Myocyte (in vitro differentiated cells): ENCODE measurements at regions not wholly inside any gene's neighbourhood (a gene's known extent, or its start where the extent isn't known, plus 50 kb on each side); places are given as distances from the start of the nearest gene placed in this dataset.
A peak's percentile ranks its signal among the peaks of the same experiment; 100 is the strongest.
"Not testable (repeated sequence)": the region's sequence is repeated elsewhere in the genome, so short reads cannot be mapped to it uniquely, and the experiment has no call there.

Experiments
- DNase-seq: peaks from one replicate; pipeline ENCODE4 v3.0.0-alpha.2; 2012; ENCODE audit warnings: low read depth

GRCh38 chr4:114087596-114088230 is 108.3 kb upstream of the ARSJ start:
- DNase-seq, result peak; percentile 30

DNA sequence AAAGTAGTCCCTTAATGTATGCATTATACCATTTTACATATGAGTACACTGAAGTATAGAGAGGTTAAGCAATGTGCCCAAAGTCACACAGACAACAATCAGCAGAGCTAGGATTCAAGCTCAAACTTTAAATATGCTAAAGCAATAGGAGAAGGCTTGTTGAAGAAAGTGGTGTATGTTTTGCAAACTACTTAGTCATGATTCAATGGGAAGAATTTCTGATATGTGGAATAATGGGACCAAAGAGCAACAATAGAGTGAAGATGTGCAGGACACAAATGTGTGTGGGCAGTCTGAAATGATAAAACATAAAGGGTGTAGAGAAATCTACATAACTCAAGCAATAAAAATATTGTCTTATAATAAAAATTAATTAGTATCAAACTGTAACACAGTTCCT is 109.0 kb upstream of the ARSJ start:
- no peak for DNase-seq

- no peak for DNase-seq
These were observed 112.1 kb upstream of the ARSJ start for GRCh38 chr4:114091546-114091945.

- no peak for DNase-seq
These were observed 113.8 kb upstream of the ARSJ start for GRCh38 chr4:114093221-114093715.

DNA sequence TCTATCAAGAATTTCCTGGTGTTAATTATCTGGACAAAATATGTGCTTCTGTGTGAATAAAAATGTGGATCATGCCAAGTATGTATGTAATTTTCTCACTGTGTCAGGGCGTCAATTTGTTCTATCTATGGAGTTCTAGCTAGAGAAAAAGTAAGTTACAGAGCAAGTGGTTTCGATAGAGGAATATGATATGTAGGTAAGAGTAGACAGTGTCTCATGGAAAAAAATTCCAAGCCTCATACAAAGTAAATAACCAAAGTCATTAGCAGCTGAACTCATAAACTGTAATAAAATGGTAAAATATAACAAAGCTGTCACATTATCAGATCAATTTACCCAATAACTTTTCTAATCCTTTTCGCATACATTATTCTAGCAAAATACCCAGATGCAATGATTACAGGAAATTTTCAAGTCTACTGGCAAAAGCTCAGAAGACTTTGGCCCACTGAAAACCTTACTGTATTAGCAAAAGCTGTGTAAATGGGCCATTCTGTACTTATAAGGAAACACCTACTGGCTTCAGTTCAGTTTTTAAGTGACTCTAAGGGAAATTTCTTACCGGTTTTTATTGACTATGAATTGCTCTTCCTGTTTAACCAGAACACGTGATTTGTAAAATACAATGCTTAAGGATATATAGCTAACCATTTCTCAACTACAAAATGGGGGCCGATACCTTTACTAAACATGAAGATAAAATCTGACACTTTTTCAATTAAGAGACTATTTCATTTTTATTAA is 121.0 kb upstream of the ARSJ start:
- no peak for DNase-seq

DNA sequence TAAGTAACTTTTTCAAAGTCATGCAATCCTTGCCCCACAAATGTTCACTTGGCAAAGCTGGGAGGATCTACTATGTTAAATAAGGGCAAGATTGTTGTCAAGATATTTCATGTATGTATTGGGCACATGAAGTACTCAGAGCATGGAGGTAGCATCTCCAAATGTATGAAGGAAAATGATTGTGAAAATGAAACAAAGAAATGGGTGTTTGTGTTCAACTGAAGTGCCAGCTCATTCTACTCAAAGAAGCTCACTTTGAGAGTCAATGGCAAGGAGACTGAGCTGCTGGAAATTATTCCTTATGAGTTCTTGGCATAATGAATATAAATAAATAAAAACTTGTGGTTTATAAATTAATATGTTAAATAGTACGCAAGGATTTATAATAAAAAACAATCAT is 124.5 kb upstream of the ARSJ start:
- DNase-seq, result no peak

- peak; percentile 66 for DNase-seq
These were observed 129.4 kb upstream of the ARSJ start for GRCh38 chr4:114108869-114109268.

DNA sequence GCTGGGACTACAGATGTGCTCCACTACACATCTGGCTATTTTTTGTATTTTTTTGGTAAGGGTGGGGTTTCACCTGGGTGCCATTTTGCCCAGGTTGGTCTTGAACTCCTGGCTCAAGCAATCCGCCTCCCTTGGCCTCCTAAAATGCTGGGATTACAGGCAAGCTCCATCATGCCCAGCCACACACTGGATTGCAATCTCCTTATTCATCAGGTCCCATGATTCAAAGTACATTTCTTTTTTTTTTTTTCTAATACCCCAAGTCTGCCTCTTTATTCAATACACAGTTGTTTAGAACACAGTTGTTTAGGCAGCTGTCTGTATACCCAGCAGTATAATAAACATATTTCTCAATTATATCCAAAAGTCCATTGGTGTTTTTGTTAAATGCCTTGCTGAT is 130.3 kb upstream of the ARSJ start:
- no peak for DNase-seq

- DNase-seq, result no peak
These were observed 136.1 kb upstream of the ARSJ start for GRCh38 chr4:114115526-114115925.

DNA sequence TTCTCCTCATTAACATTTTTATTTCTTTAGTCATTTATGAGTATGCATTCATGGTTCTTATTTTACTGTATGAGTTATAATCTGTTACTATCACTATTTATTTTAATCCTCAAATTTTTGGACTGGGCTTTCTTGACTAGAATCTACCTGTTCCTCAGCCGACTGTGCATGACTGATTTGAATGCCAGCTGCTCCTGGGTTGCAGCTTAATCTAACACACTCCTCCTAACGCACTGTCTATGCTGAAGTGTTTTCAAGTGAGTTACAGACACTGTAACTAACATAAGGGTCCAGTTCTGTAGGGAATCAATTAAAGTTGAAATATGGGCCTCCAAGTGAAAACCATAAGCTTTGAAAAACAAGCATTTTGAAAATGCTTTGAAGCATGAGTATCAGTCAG is 137.4 kb upstream of the ARSJ start:
- no peak for DNase-seq

- DNase-seq, result no peak
These were observed 141.8 kb upstream of the ARSJ start for GRCh38 chr4:114121221-114121620.

- DNase-seq, result no peak
These were observed 152.8 kb upstream of the ARSJ start for GRCh38 chr4:114132199-114132598.

GRCh38 chr4:114132830-114133229 is 153.4 kb upstream of the ARSJ start:
- DNase-seq, result no peak

DNA sequence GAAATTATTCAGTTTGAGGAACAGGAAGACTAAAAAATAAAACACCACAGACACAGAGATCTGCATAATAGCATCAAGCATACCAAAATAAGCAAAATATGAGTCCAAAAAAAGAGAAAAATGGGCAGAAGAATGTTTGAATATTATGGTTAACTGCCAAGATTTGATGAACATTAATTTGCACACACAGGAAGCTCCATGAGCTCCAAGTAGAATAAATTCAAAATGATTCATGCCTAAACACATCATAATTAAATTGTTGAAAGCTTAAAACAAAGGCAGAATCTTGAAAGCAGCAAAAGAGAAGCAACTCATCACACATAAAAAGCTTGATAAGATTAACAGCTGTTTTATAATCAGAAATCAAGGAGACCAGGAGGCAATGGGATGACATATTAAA is 156.6 kb upstream of the ARSJ start:
- peak; percentile 13 for DNase-seq

DNA sequence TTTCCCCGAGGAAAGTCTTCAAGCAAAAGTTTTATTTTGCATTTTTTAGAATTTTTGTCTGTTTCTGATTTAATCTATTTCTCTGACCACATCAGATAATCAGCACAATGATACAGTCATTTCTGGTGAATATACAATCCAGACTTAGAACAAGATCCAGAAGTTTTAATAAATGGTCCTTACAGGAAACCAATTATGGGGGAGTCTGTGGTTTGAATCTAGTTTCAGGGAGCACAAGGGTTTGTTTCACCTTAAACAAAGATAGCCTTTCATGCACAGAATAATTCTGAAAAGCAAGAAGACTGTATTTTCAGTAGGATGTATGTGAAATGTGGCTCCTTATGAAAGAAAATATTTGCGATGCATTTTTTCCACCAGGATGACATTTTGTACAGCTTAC is 158.5 kb upstream of the ARSJ start:
- DNase-seq, result no peak

GRCh38 chr4:114146947-114147618 is 167.6 kb upstream of the ARSJ start:
- no peak for DNase-seq

DNA sequence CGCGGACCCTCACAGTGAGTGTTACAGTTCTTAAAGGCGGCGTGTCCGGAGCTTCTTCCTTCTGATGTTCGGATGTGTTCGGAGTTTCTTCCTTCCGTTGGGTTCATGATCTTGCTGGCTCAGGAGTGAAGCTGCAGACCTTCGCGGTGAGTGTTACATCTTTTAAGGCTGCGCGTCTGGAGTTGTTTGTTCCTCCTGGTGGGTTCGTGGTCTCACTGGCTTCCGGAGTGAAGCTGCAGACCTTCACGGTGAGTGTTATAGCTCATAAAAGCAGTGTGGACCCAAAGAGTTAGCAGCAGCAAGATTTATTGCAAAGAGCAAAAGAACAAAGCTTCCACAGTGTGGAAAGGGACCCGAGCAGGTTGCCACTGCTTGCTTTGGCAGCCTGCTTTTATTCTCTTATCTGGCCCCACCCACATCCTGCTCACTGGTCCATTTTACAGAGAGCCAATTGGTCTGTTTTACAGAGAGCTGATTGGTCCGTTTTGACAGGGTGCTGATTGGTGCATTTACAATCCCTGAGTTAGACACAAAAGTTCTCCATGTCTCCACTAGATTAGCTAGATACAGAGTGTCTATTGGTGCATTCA is 168.3 kb upstream of the ARSJ start:
- DNase-seq, result not testable (repeated sequence)

GRCh38 chr4:114148372-114149070 is 169.1 kb upstream of the ARSJ start:
- DNase-seq, result not testable (repeated sequence)

GRCh38 chr4:114156371-114156770 is 176.9 kb upstream of the ARSJ start:
- no peak for DNase-seq

- no peak for DNase-seq
These were observed 182.4 kb upstream of the ARSJ start for GRCh38 chr4:114161809-114162208.

- DNase-seq, result no peak
These were observed 183.6 kb upstream of the ARSJ start for GRCh38 chr4:114163051-114163450.
